Activated CD8-positive, alpha-beta T cell treated with anti-CD3 and anti-CD28 coated beads for 36 hours (primary cell): ENCODE measurements at regions not wholly inside any gene's neighbourhood (a gene's known extent, or its start where the extent isn't known, plus 50 kb on each side); places are given as distances from the start of the nearest gene placed in this dataset.
"Not testable (repeated sequence)": the region's sequence is repeated elsewhere in the genome, so short reads cannot be mapped to it uniquely, and the experiment has no call there.

Experiments used
- ATAC-seq: fragments of 200-7000 bp; cut with Tn5 transposase; one replicate; pipeline ENCODE4 v1.10.0; 2021; ENCODE audit warnings: mild to moderate bottlenecking, moderate library complexity
- CTCF ChIA-PET: fragments of 350-600 bp; sonication (Branson Sonifier 250); formaldehyde crosslinking; loops from one replicate; lab custom pipeline; 2021; ENCODE audit warnings: antibody characterized with exemption; lab: Charles Lee
- POLR2A ChIA-PET: fragments of 350-600 bp; sonication (Branson Sonifier 250); formaldehyde crosslinking; loops from one replicate; lab custom pipeline; 2021; ENCODE audit warnings: antibody characterized with exemption; lab: Charles Lee
- DNase-seq: peaks from one replicate; pipeline ENCODE4 v3.0.0-alpha.2; 2020
- H3K27ac Mint-ChIP-seq: one replicate; pipeline ENCODE4 v1.8.0; 2021; ENCODE audit warnings: mild to moderate bottlenecking, mixed read lengths
- H3K27me3 Mint-ChIP-seq: one replicate; pipeline ENCODE4 v1.8.0; 2021; ENCODE audit warnings: mixed read lengths
- H3K36me3 Mint-ChIP-seq: one replicate; pipeline ENCODE4 v1.8.0; 2021; ENCODE audit warnings: low read depth, mixed read lengths
- H3K4me1 Mint-ChIP-seq: one replicate; pipeline ENCODE4 v1.8.0; 2021; ENCODE audit warnings: low read depth, mixed read lengths
- H3K4me3 Mint-ChIP-seq: one replicate; pipeline ENCODE4 v1.8.0; 2021; ENCODE audit warnings: mild to moderate bottlenecking, moderate library complexity, mixed read lengths
- H3K9me3 Mint-ChIP-seq: one replicate; pipeline ENCODE4 v1.8.0; 2021; ENCODE audit warnings: mixed read lengths
- intact Hi-C: fragments of 100-400 bp; cut with micrococcal nuclease; formaldehyde crosslinking; loops from one replicate; pipeline ENCODE4 v1.10.0; 2022
- TF ChIP-seq, protein P1 (sequence below): fragments of 200-600 bp; IDR thresholded peaks from one replicate; pipeline ENCODE4 v1.8.0; 2022; ENCODE audit warnings: antibody characterized with exemption, mild to moderate bottlenecking

GRCh38 chr5:97234380-97234779 is 51.3 kb upstream of the RIOK2 start:
- H3K4me3 Mint-ChIP-seq, DNase-seq, H3K36me3 Mint-ChIP-seq, intact Hi-C loops, CTCF ChIA-PET, H3K27me3 Mint-ChIP-seq, ATAC-seq, H3K27ac Mint-ChIP-seq, H3K9me3 Mint-ChIP-seq, H3K4me1 Mint-ChIP-seq, POLR2A ChIA-PET: not testable (repeated sequence)

DNA sequence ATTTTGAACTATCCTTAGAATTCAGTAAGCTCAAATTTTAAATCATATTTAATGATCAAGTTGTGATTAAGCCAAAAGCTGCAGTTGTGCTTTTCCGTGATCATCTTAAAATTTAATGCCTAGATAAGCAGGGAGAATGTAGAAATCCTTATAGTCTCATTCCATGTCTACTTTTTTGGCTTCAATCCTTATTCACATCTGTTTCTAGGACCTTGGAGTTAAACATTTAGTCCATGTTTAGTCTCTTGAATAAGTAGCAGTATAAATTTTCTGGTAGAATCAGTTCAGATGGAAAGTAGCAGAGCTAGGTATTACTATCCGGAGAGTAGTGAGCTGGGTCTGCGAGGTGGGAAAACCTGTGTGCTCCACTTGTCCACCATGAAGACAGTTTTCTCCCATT is 59.3 kb upstream of the RIOK2 start:
- POLR2A ChIA-PET, result no interaction called here
- no peaks in the 10 kb centered on the region for H3K27me3 Mint-ChIP-seq

DNA sequence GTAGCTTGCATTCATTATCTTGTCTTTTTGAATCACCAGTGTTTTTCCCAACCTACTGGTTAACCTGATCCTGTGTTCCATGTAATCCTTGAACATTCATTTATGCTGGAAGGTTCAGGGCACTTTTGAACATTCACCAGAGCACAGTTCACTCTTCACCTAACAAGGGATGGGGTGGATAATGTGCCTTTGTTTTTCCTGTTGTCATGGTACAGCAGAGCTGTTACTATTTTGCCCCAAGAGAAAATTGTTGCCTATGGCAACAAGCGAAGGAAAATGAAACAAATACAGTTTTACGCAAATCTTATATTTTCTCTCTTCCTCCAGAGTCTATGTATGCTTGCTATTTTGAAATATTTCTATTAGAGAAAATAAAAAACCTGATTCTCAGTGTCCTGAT is 60.3 kb upstream of the RIOK2 start:
- no peaks in the 10 kb centered on the region for H3K4me1 Mint-ChIP-seq
- H3K36me3 Mint-ChIP-seq, result no peaks in the 10 kb centered on the region
- no peaks in the 10 kb centered on the region for H3K27me3 Mint-ChIP-seq
- ATAC-seq, result no peak
- H3K4me3 Mint-ChIP-seq, result no peak overlapping the region
- TF ChIP-seq, protein P1, sequence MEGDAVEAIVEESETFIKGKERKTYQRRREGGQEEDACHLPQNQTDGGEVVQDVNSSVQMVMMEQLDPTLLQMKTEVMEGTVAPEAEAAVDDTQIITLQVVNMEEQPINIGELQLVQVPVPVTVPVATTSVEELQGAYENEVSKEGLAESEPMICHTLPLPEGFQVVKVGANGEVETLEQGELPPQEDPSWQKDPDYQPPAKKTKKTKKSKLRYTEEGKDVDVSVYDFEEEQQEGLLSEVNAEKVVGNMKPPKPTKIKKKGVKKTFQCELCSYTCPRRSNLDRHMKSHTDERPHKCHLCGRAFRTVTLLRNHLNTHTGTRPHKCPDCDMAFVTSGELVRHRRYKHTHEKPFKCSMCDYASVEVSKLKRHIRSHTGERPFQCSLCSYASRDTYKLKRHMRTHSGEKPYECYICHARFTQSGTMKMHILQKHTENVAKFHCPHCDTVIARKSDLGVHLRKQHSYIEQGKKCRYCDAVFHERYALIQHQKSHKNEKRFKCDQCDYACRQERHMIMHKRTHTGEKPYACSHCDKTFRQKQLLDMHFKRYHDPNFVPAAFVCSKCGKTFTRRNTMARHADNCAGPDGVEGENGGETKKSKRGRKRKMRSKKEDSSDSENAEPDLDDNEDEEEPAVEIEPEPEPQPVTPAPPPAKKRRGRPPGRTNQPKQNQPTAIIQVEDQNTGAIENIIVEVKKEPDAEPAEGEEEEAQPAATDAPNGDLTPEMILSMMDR, result no peak
- intact Hi-C loops, result no loop called here
- no peak overlapping the region for H3K27ac Mint-ChIP-seq
- ChIA-PET POLR2A (no interaction called here), CTCF (interaction anchor here (3.4 kb wide), 1 partner anchor 13 kb away, joined by 12 read pairs; no protein-coding TSS in a partner anchor)
- H3K9me3 Mint-ChIP-seq, result no peaks in the 10 kb centered on the region
- no peak for DNase-seq

More for the DNA sequence above, 59.3 kb upstream of the RIOK2 start:
- ATAC-seq (no peak), DNase-seq (no peak)
- TF ChIP-seq, protein P1, result no peak
- no peaks in the 10 kb centered on the region for H3K36me3 Mint-ChIP-seq
- H3K9me3 Mint-ChIP-seq, result no peaks in the 10 kb centered on the region
- CTCF ChIA-PET, result interaction anchor here (3.4 kb wide), 1 partner anchor 12 kb away, joined by 12 read pairs; no protein-coding TSS in a partner anchor
- intact Hi-C loops, result no loop called here
- H3K27ac Mint-ChIP-seq, result no peak overlapping the region
- H3K4me1 Mint-ChIP-seq, result no peaks in the 10 kb centered on the region
- H3K4me3 Mint-ChIP-seq, result no peak overlapping the region

GRCh38 chr5:97245386-97245785 is 62.3 kb upstream of the RIOK2 start:
- H3K4me1 Mint-ChIP-seq, result no peaks in the 10 kb centered on the region
- no peaks in the 10 kb centered on the region for H3K27me3 Mint-ChIP-seq
- H3K4me3 Mint-ChIP-seq, result no peak overlapping the region
- TF ChIP-seq, protein P1, result no peak
- DNase-seq, result no peak
- ChIA-PET POLR2A (no interaction called here), CTCF (no interaction called here)
- H3K9me3 Mint-ChIP-seq, result no peaks in the 10 kb centered on the region
- ATAC-seq, result no peak
- no peak overlapping the region for H3K27ac Mint-ChIP-seq
- no peaks in the 10 kb centered on the region for H3K36me3 Mint-ChIP-seq
- intact Hi-C loops, result no loop called here

DNA sequence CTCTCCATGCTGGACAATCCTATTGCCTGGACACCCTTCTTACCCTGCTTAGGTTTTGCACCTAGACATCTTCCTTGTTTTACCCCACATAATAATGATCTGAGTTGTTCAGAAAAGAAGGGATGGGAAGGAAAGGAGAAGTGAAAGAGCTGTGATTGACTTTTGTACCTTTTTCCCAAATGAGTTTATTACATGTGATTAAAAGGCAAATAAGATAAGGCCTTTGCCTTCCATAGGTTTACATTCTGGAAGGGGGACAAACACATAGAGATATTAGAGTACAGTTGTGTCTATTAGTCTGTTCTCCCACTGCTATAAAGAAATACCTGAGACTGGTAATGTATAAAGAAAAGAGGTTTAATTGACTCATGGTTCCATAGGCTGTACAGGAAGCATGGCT is 67.1 kb upstream of the RIOK2 start:
- CTCF ChIA-PET, result no interaction called here
- Mint-ChIP-seq H3K36me3 (no peaks in the 10 kb centered on the region), H3K9me3 (peaks cover 3% of the 10 kb centered on the region), H3K4me1 (no peaks in the 10 kb centered on the region), H3K4me3 (no peak overlapping the region), H3K27me3 (no peaks in the 10 kb centered on the region), H3K27ac (no peak overlapping the region)
- ATAC-seq (no peak), DNase-seq (no peak)
- POLR2A ChIA-PET, result no interaction called here
- intact Hi-C loops, result no loop called here
- TF ChIP-seq, protein P1, result no peak

GRCh38 chr5:97266076-97266475 is 83.0 kb upstream of the RIOK2 start:
- ATAC-seq, result no peak
- POLR2A ChIA-PET, result no interaction called here
- peaks cover 7% of the 10 kb centered on the region for H3K9me3 Mint-ChIP-seq

More at GRCh38 chr5:97266076-97266475, 83.0 kb upstream of the RIOK2 start:
- H3K4me1 Mint-ChIP-seq, result no peaks in the 10 kb centered on the region
- intact Hi-C loops, result no loop called here
- TF ChIP-seq, protein P1, result no peak
- no peak for DNase-seq
- no peak overlapping the region for H3K4me3 Mint-ChIP-seq
- CTCF ChIA-PET, result no interaction called here
- H3K27me3 Mint-ChIP-seq, result peaks cover 4% of the 10 kb centered on the region
- no peak overlapping the region for H3K27ac Mint-ChIP-seq
- no peaks in the 10 kb centered on the region for H3K36me3 Mint-ChIP-seq
